ENCODE measurements at regions not wholly inside any gene's neighbourhood (a gene's known extent, or its start where the extent isn't known, plus 50 kb on each side); places are given as distances from the start of the nearest gene placed in this dataset.

- TF ChIP-seq POLR2A (IDR thresholded peaks at IDR 0.05) (no peak), CTCF (IDR thresholded peaks at IDR 0.05) (no peak)
Measured at GRCh38 chr7:155995183-155995612, 182.9 kb upstream of the SHH start.

Data from suprapubic skin (tissue), 3 donors.